Breast epithelium (tissue), 3 donors: ENCODE measurements at regions not wholly inside any gene's neighbourhood (a gene's known extent, or its start where the extent isn't known, plus 50 kb on each side); places are given as distances from the start of the nearest gene placed in this dataset.

Source experiments
- CTCF ChIP-seq, 3 donors: fragments of 450-650 bp; IDR thresholded peaks; one replicate each; pipeline ENCODE4 v1.5.1; 2016 to 2017; ENCODE audit warnings: antibody characterized with exemption in 3 of 3, mild to moderate bottlenecking in 3 of 3, moderate library complexity in 3 of 3
- POLR2A ChIP-seq: fragments of 450-650 bp; IDR thresholded peaks from one replicate; pipeline ENCODE4 v1.6.1; 2016; ENCODE audit warnings: antibody characterized with exemption, mild to moderate bottlenecking, moderate library complexity
- POLR2AphosphoS5 ChIP-seq, 3 donors: sonication (generic); formaldehyde crosslinking; IDR thresholded peaks; one replicate each; pipeline ENCODE4 v1.6.1; 2017; ENCODE audit warnings: antibody characterized with exemption in 3 of 3

GRCh38 chr5:1997640-1998347, 115.1 kb upstream of the IRX4 start:
- no peak for TF ChIP-seq CTCF (IDR thresholded peaks at IDR 0.05)
- TF ChIP-seq POLR2A, result no peak
- TF ChIP-seq POLR2AphosphoS5 (IDR thresholded peaks at IDR 0.05), result no peak
